ENCODE measurements at regions not wholly inside any gene's neighbourhood (a gene's known extent, or its start where the extent isn't known, plus 50 kb on each side); places are given as distances from the start of the nearest gene placed in this dataset.

DNA sequence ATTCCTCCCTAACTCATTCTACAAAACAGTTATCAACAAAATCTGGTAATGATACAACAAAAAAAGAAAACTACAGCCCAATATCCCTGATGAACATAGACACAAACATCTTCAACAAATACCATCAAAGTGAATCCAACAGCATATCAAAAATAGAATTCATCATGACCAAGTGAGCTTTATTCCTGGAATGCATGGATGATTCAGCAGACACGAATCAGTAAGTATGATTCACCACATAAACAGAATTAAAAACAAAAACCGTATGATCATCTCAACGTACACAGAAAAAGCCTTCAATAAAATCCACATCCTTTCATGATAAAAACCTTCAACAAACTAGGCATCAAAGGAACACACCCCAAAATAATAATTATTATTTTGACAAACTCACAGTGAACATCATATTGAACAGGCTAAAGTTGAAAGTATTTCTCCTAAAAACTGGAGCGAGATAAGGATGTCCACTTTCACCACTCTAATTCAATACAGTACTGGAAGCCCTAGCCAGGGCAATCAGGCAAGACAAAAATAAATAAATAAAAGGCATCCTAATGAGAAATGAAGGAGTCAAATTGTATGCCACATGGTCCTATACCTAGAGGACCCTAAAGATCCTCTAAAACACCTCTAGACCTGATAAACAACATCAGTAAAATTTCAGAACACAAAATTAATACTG is 305.1 kb upstream of the RGMB start:
- 66 to 88% methylated on average over 4 of the region's 4 CpGs for WGBS, 2 donors
- TF ChIP-seq, protein P1, sequence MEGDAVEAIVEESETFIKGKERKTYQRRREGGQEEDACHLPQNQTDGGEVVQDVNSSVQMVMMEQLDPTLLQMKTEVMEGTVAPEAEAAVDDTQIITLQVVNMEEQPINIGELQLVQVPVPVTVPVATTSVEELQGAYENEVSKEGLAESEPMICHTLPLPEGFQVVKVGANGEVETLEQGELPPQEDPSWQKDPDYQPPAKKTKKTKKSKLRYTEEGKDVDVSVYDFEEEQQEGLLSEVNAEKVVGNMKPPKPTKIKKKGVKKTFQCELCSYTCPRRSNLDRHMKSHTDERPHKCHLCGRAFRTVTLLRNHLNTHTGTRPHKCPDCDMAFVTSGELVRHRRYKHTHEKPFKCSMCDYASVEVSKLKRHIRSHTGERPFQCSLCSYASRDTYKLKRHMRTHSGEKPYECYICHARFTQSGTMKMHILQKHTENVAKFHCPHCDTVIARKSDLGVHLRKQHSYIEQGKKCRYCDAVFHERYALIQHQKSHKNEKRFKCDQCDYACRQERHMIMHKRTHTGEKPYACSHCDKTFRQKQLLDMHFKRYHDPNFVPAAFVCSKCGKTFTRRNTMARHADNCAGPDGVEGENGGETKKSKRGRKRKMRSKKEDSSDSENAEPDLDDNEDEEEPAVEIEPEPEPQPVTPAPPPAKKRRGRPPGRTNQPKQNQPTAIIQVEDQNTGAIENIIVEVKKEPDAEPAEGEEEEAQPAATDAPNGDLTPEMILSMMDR (IDR thresholded peaks at IDR 0.05; ENCODE audit: control extremely low read depth, extremely low read depth): no peak
- Histone ChIP-seq H3K4me1 (ENCODE audit: control insufficient read depth in 5 of 5, insufficient read depth in 5 of 5, low read length in 5 of 5) (no peaks in the 10 kb centered on the region), H3K9me3 (ENCODE audit: control insufficient read depth in 4 of 4, insufficient read depth in 3 of 4, low read length in 3 of 4) (peaks cover 0 to 3% (median 0%) of the 10 kb centered on the region in 4 donors), H3K27me3 (ENCODE audit: control insufficient read depth in 3 of 3, insufficient read depth in 3 of 3, low read length in 2 of 3) (no peaks in the 10 kb centered on the region), H3K4me3 (no peak overlapping the region), H3K36me3 (ENCODE audit: control insufficient read depth in 4 of 4, insufficient read depth in 4 of 4, low read length in 4 of 4) (no peaks in the 10 kb centered on the region), H3K9ac (ENCODE audit: insufficient read depth in 1 of 2, low read length in 2 of 2) (no peak overlapping the region), H3K27ac (ENCODE audit: low read depth in 1 of 2, low read length in 1 of 2) (no peak overlapping the region)
- DNase-seq (no peak), ATAC-seq (ENCODE audit: insufficient read depth, low FRiP score) (no peak)

DNA sequence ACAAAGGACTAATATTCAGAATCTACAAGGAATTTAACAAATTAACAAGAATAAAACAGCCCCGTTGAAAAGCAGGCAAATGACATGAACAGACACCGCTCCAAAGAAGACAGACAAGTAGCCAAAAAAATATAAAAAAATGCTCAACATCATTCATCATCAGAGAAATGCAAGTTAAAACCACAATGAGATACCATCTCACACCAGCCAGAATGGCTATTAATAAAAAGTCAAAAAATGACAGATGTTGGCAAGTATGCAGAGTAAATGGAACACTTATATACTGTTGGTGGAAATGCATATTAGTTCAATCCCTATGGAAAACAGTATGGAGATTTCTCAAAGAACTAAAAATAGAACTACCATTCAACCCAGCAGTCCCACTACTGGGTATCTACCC is 302.7 kb upstream of the RGMB start:
- H3K9me3 ChIP-seq (ENCODE audit: control insufficient read depth in 4 of 4, insufficient read depth in 3 of 4, low read length in 3 of 4): peaks cover 0 to 3% (median 0%) of the 10 kb centered on the region in 4 donors
- no peaks in the 10 kb centered on the region for H3K27me3 ChIP-seq (ENCODE audit: control insufficient read depth in 3 of 3, insufficient read depth in 3 of 3, low read length in 2 of 3)
- no peak overlapping the region for H3K4me3 ChIP-seq
- H3K4me1 ChIP-seq (ENCODE audit: control insufficient read depth in 5 of 5, insufficient read depth in 5 of 5, low read length in 5 of 5): no peaks in the 10 kb centered on the region
- ATAC-seq (ENCODE audit: insufficient read depth, low FRiP score) (no peak), DNase-seq (no peak)
- H3K27ac ChIP-seq (ENCODE audit: low read depth in 1 of 2, low read length in 1 of 2): no peak overlapping the region
- H3K36me3 ChIP-seq (ENCODE audit: control insufficient read depth in 4 of 4, insufficient read depth in 4 of 4, low read length in 4 of 4): no peaks in the 10 kb centered on the region
- no peak overlapping the region for H3K9ac ChIP-seq (ENCODE audit: insufficient read depth in 1 of 2, low read length in 2 of 2)
- WGBS, 2 donors: 92 to 100% methylated on average over 2 of the region's 2 CpGs
- TF ChIP-seq, protein P1 (IDR thresholded peaks at IDR 0.05; ENCODE audit: control extremely low read depth, extremely low read depth): no peak

- Histone ChIP-seq H3K9me3 (ENCODE audit: control insufficient read depth in 4 of 4, insufficient read depth in 3 of 4, low read length in 3 of 4) (no peaks in the 10 kb centered on the region), H3K4me3 (no peak overlapping the region), H3K9ac (ENCODE audit: insufficient read depth in 1 of 2, low read length in 2 of 2) (no peak overlapping the region), H3K36me3 (ENCODE audit: control insufficient read depth in 4 of 4, insufficient read depth in 4 of 4, low read length in 4 of 4) (no peaks in the 10 kb centered on the region), H3K27ac (ENCODE audit: low read depth in 1 of 2, low read length in 1 of 2) (no peak overlapping the region), H3K27me3 (ENCODE audit: control insufficient read depth in 3 of 3, insufficient read depth in 3 of 3, low read length in 2 of 3) (no peaks in the 10 kb centered on the region), H3K4me1 (ENCODE audit: control insufficient read depth in 5 of 5, insufficient read depth in 5 of 5, low read length in 5 of 5) (no peaks in the 10 kb centered on the region)
- TF ChIP-seq, protein P1 (IDR thresholded peaks at IDR 0.05; ENCODE audit: control extremely low read depth, extremely low read depth): no peak
- WGBS, 2 donors: 98 to 99% methylated on average over 2 of the region's 2 CpGs
- no peak for ATAC-seq (ENCODE audit: insufficient read depth, low FRiP score)
- DNase-seq: no peak
Measured at GRCh38 chr5:98471458-98471857, 302.0 kb upstream of the RGMB start.

- Histone ChIP-seq H3K36me3 (ENCODE audit: control insufficient read depth in 4 of 4, insufficient read depth in 4 of 4, low read length in 4 of 4) (no peaks in the 10 kb centered on the region), H3K27ac (ENCODE audit: low read depth in 1 of 2, low read length in 1 of 2) (no peak overlapping the region), H3K4me3 (no peak overlapping the region), H3K9me3 (ENCODE audit: control insufficient read depth in 4 of 4, insufficient read depth in 3 of 4, low read length in 3 of 4) (no peaks in the 10 kb centered on the region), H3K4me1 (ENCODE audit: control insufficient read depth in 5 of 5, insufficient read depth in 5 of 5, low read length in 5 of 5) (no peaks in the 10 kb centered on the region), H3K9ac (ENCODE audit: insufficient read depth in 1 of 2, low read length in 2 of 2) (no peak overlapping the region), H3K27me3 (ENCODE audit: control insufficient read depth in 3 of 3, insufficient read depth in 3 of 3, low read length in 2 of 3) (no peaks in the 10 kb centered on the region)
- ATAC-seq (ENCODE audit: insufficient read depth, low FRiP score): no peak
- WGBS, 2 donors: 93 to 94% methylated on average over 2 of the region's 2 CpGs
- DNase-seq: no peak
- TF ChIP-seq, protein P1 (IDR thresholded peaks at IDR 0.05; ENCODE audit: control extremely low read depth, extremely low read depth): no peak
Measured at GRCh38 chr5:98474216-98474615, 299.2 kb upstream of the RGMB start.

Data from lung (tissue), 11 donors.